ENCODE measurements at regions not wholly inside any gene's neighbourhood (a gene's known extent, or its start where the extent isn't known, plus 50 kb on each side); places are given as distances from the start of the nearest gene placed in this dataset.

DNA sequence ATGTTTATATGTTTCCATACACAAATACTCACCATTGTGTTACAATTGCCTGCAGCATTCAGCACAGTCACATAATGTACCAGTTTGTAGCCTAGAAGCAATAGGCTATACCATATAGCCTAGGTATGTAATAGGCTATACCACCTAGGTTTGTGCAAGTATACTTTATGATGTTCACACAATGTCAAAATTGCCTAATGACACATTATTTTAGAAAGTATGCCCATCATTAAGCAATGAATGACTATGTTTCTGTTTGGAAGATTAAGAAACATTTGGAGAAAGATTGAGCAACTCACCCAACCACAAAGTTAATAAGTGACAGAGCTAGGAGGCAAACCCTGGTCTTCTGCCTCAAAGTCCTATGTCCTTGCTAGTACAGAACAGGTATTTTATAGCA lies 96.8 kb upstream of the GRIA3 start:
- TF ChIP-seq, protein P1, sequence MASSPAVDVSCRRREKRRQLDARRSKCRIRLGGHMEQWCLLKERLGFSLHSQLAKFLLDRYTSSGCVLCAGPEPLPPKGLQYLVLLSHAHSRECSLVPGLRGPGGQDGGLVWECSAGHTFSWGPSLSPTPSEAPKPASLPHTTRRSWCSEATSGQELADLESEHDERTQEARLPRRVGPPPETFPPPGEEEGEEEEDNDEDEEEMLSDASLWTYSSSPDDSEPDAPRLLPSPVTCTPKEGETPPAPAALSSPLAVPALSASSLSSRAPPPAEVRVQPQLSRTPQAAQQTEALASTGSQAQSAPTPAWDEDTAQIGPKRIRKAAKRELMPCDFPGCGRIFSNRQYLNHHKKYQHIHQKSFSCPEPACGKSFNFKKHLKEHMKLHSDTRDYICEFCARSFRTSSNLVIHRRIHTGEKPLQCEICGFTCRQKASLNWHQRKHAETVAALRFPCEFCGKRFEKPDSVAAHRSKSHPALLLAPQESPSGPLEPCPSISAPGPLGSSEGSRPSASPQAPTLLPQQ (tag by site-specific recombination; IDR thresholded peaks at IDR 0.05) = no peak
- TF ChIP-seq ZNF354C (tag by site-specific recombination; IDR thresholded peaks at IDR 0.05; ENCODE audit: borderline replicate concordance, low read depth) = no peak
- TF ChIP-seq ZNF221 (tag by site-specific recombination; IDR thresholded peaks at IDR 0.05; ENCODE audit: borderline replicate concordance) = no peak
- no peak for TF ChIP-seq ZNF214 (tag by site-specific recombination; IDR thresholded peaks at IDR 0.05; ENCODE audit: borderline replicate concordance)
- TF ChIP-seq ZNF391 (tag by site-specific recombination; IDR thresholded peaks at IDR 0.05; ENCODE audit: borderline replicate concordance, low read depth) = no peak
- no peak for TF ChIP-seq ZNF366 (tag by site-specific recombination; conservative IDR thresholded peaks at IDR 0.05)
- no peak for TF ChIP-seq ZNF670 (tag by site-specific recombination; IDR thresholded peaks at IDR 0.05; ENCODE audit: low read depth)
- TF ChIP-seq KLF10 (tag by site-specific recombination; IDR thresholded peaks at IDR 0.05) = no peak
- TF ChIP-seq REPIN1 (tag by site-specific recombination; IDR thresholded peaks at IDR 0.05; ENCODE audit: low read depth) = no peak
- TF ChIP-seq KLF1 (tag by site-specific recombination; IDR thresholded peaks at IDR 0.05) = no peak
- H3K4me1 ChIP-seq (ENCODE audit: control insufficient read depth, insufficient read depth, low read length) = no peaks in the 10 kb centered on the region
- no peak overlapping the region for H3K27ac ChIP-seq (ENCODE audit: extremely low read depth, low read depth, low read length)
- no peaks in the 10 kb centered on the region for H3K36me3 ChIP-seq (ENCODE audit: control insufficient read depth in 2 of 2, insufficient read depth in 1 of 2, low read length in 2 of 2)
- ChIA-PET POLR2A (no interaction called here), CTCF (no interaction called here)
- no peak overlapping the region for H3K4me3 ChIP-seq (ENCODE audit: low read depth, low read length)
- no peaks in the 10 kb centered on the region; the same call in 1 of the 2 replicates for H3K9me3 ChIP-seq (ENCODE audit: control insufficient read depth, insufficient read depth, low read depth, low read length)

DNA sequence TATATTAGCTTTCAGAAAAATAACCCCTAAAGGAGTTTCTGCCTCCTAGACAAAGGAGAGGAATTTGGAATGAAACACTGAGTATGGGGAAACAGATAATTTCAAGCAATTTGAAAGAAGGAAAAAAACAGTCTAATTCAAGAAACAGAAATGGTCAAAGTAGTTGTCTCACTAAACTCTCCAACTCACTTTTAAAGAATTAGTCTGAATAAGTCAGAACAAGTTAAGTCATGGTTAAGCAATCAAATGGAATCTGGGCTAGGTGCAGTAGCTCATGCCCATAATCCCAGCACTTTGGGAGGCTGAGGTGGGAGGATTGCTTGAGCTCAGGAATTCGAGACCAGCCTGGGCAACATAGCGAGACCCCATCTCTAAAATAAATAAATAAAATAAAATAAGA lies 95.7 kb upstream of the GRIA3 start:
- TF ChIP-seq, protein P2, sequence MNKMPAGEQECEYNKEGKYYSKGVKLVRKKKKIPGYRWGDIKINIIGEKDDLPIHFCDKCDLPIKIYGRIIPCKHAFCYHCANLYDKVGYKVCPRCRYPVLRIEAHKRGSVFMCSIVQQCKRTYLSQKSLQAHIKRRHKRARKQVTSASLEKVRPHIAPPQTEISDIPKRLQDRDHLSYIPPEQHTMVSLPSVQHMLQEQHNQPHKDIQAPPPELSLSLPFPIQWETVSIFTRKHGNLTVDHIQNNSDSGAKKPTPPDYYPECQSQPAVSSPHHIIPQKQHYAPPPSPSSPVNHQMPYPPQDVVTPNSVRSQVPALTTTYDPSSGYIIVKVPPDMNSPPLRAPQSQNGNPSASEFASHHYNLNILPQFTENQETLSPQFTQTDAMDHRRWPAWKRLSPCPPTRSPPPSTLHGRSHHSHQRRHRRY (tag by site-specific recombination; IDR thresholded peaks at IDR 0.05) = no peak
- TF ChIP-seq, protein P3, sequence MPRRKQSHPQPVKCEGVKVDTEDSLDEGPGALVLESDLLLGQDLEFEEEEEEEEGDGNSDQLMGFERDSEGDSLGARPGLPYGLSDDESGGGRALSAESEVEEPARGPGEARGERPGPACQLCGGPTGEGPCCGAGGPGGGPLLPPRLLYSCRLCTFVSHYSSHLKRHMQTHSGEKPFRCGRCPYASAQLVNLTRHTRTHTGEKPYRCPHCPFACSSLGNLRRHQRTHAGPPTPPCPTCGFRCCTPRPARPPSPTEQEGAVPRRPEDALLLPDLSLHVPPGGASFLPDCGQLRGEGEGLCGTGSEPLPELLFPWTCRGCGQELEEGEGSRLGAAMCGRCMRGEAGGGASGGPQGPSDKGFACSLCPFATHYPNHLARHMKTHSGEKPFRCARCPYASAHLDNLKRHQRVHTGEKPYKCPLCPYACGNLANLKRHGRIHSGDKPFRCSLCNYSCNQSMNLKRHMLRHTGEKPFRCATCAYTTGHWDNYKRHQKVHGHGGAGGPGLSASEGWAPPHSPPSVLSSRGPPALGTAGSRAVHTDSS (tag by site-specific recombination; IDR thresholded peaks at IDR 0.05) = no peak
- TF ChIP-seq SETDB1 (IDR thresholded peaks at IDR 0.05; ENCODE audit: insufficient read length, low read length) = no peak
- TF ChIP-seq ZNF341 (tag by site-specific recombination; IDR thresholded peaks at IDR 0.05; ENCODE audit: low read depth) = no peak
- no peak for TF ChIP-seq ZNF174 (tag by site-specific recombination; IDR thresholded peaks at IDR 0.05)
- no peak for TF ChIP-seq ZNF624 (tag by site-specific recombination; IDR thresholded peaks at IDR 0.05)
- no peak for TF ChIP-seq ZNF843 (tag by site-specific recombination; IDR thresholded peaks at IDR 0.05)
- TF ChIP-seq ZNF626 (tag by site-specific recombination; IDR thresholded peaks at IDR 0.05) = no peak
- no peak for TF ChIP-seq HOXC10 (CRISPR knock-in tag; IDR thresholded peaks at IDR 0.05)
- TF ChIP-seq, protein P4, sequence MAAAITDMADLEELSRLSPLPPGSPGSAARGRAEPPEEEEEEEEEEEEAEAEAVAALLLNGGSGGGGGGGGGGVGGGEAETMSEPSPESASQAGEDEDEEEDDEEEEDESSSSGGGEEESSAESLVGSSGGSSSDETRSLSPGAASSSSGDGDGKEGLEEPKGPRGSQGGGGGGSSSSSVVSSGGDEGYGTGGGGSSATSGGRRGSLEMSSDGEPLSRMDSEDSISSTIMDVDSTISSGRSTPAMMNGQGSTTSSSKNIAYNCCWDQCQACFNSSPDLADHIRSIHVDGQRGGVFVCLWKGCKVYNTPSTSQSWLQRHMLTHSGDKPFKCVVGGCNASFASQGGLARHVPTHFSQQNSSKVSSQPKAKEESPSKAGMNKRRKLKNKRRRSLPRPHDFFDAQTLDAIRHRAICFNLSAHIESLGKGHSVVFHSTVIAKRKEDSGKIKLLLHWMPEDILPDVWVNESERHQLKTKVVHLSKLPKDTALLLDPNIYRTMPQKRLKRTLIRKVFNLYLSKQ (tag by site-specific recombination; IDR thresholded peaks at IDR 0.05; ENCODE audit: borderline replicate concordance) = no peak
- TF ChIP-seq, protein P5, sequence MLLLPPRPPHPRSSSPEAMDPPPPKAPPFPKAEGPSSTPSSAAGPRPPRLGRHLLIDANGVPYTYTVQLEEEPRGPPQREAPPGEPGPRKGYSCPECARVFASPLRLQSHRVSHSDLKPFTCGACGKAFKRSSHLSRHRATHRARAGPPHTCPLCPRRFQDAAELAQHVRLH (tag by site-specific recombination; IDR thresholded peaks at IDR 0.05) = no peak
- TF ChIP-seq ZNF202 (tag by site-specific recombination; IDR thresholded peaks at IDR 0.05; ENCODE audit: borderline replicate concordance) = no peak
- TF ChIP-seq, protein P6, sequence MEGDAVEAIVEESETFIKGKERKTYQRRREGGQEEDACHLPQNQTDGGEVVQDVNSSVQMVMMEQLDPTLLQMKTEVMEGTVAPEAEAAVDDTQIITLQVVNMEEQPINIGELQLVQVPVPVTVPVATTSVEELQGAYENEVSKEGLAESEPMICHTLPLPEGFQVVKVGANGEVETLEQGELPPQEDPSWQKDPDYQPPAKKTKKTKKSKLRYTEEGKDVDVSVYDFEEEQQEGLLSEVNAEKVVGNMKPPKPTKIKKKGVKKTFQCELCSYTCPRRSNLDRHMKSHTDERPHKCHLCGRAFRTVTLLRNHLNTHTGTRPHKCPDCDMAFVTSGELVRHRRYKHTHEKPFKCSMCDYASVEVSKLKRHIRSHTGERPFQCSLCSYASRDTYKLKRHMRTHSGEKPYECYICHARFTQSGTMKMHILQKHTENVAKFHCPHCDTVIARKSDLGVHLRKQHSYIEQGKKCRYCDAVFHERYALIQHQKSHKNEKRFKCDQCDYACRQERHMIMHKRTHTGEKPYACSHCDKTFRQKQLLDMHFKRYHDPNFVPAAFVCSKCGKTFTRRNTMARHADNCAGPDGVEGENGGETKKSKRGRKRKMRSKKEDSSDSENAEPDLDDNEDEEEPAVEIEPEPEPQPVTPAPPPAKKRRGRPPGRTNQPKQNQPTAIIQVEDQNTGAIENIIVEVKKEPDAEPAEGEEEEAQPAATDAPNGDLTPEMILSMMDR (tag by site-specific recombination; IDR thresholded peaks at IDR 0.05) = no peak
- no peak for TF ChIP-seq ZNF19 (tag by site-specific recombination; IDR thresholded peaks at IDR 0.05; ENCODE audit: low read depth)
- TF ChIP-seq ZNF585B (tag by site-specific recombination; IDR thresholded peaks at IDR 0.05) = no peak
- no peak for TF ChIP-seq GFI1B (tag by site-specific recombination; IDR thresholded peaks at IDR 0.05)
- no peak for TF ChIP-seq ZNF596 (tag by site-specific recombination; IDR thresholded peaks at IDR 0.05)
- TF ChIP-seq ZNF521 (tag by site-specific recombination; IDR thresholded peaks at IDR 0.05) = no peak
- no peak overlapping the region for H3K27ac ChIP-seq (ENCODE audit: extremely low read depth, low read depth, low read length)
- no peaks in the 10 kb centered on the region; the same call in 1 of the 2 replicates for H3K9me3 ChIP-seq (ENCODE audit: control insufficient read depth, insufficient read depth, low read depth, low read length)
- POLR2A ChIA-PET = no interaction called here
- no peak overlapping the region for H3K4me3 ChIP-seq (ENCODE audit: low read depth, low read length)
- CTCF ChIA-PET = no interaction called here
- no peaks in the 10 kb centered on the region for H3K4me1 ChIP-seq (ENCODE audit: control insufficient read depth, insufficient read depth, low read length)
- H3K36me3 ChIP-seq (ENCODE audit: control insufficient read depth in 2 of 2, insufficient read depth in 1 of 2, low read length in 2 of 2) = no peaks in the 10 kb centered on the region
